ENCODE measurements at regions not wholly inside any gene's neighbourhood (a gene's known extent, or its start where the extent isn't known, plus 50 kb on each side); places are given as distances from the start of the nearest gene placed in this dataset.

- Histone ChIP-seq H3K4me2 (ENCODE audit: low read length) (no peak overlapping the region), H3K36me3 (ENCODE audit: insufficient read depth, low read length) (no peaks in the 10 kb centered on the region), H2AFZ (ENCODE audit: low read depth, low read length) (no peak overlapping the region), H3K27ac (ENCODE audit: low read length) (peak overlapping the region; percentile 39), H3F3A (ENCODE audit: insufficient read depth, low read length, poor library complexity, severe bottlenecking) (peaks cover 5% of the 10 kb centered on the region), H4K20me1 (ENCODE audit: insufficient read depth) (no peaks in the 10 kb centered on the region), H3K9ac (ENCODE audit: low read length) (no peak overlapping the region), H3K9me3 (ENCODE audit: low read length) (no peaks in the 10 kb centered on the region), H3K9me2 (ENCODE audit: insufficient read depth, low read length) (no peaks in the 10 kb centered on the region), H3K79me2 (replicated peaks; ENCODE audit: insufficient read depth, low read length) (no peaks in the 10 kb centered on the region), H3K27me3 (ENCODE audit: insufficient read depth, low read depth, low read length) (no peaks in the 10 kb centered on the region), H3K4me3 (ENCODE audit: low read length) (no peak overlapping the region)
- no peak for TF ChIP-seq MXI1 (conservative IDR thresholded peaks at IDR 0.05; ENCODE audit: poor library complexity, severe bottlenecking)
- no peak for TF ChIP-seq EZH2 (IDR thresholded peaks at IDR 0.05; ENCODE audit: borderline replicate concordance, insufficient read depth, low read length, poor library complexity, severe bottlenecking)
- TF ChIP-seq POLR2AphosphoS5 (IDR thresholded peaks at IDR 0.05) = no peak
- no peak for TF ChIP-seq EP300 (conservative IDR thresholded peaks at IDR 0.05; ENCODE audit: poor library complexity, severe bottlenecking)
- no peak for TF ChIP-seq TAF1 (IDR thresholded peaks at IDR 0.05; ENCODE audit: low read depth)
- TF ChIP-seq SMC3 (conservative IDR thresholded peaks at IDR 0.05; ENCODE audit: poor library complexity) = no peak
- TF ChIP-seq RAD21 (conservative IDR thresholded peaks at IDR 0.05) = no peak
- no peak for TF ChIP-seq REST (IDR thresholded peaks at IDR 0.05; ENCODE audit: borderline replicate concordance)
- TF ChIP-seq CTCF (IDR thresholded peaks at IDR 0.05; ENCODE audit: poor library complexity, severe bottlenecking) = no peak
Measured at GRCh38 chr12:127145241-127145928, 1121.6 kb upstream of the TMEM132C start.

GRCh38 chr12:127145929-127146789 is 1120.8 kb upstream of the TMEM132C start:
- Histone ChIP-seq H3F3A (ENCODE audit: insufficient read depth, low read length, poor library complexity, severe bottlenecking) (peaks cover 5% of the 10 kb centered on the region), H3K9me3 (ENCODE audit: low read length) (no peaks in the 10 kb centered on the region), H3K4me2 (ENCODE audit: low read length) (no peak overlapping the region), H2AFZ (ENCODE audit: low read depth, low read length) (no peak overlapping the region), H4K20me1 (ENCODE audit: insufficient read depth) (no peaks in the 10 kb centered on the region), H3K36me3 (ENCODE audit: insufficient read depth, low read length) (no peaks in the 10 kb centered on the region), H3K9me2 (ENCODE audit: insufficient read depth, low read length) (no peaks in the 10 kb centered on the region), H3K27me3 (ENCODE audit: insufficient read depth, low read depth, low read length) (no peaks in the 10 kb centered on the region), H3K27ac (ENCODE audit: low read length) (no peak overlapping the region), H3K9ac (ENCODE audit: low read length) (no peak overlapping the region), H3K4me3 (ENCODE audit: low read length) (no peak overlapping the region), H3K79me2 (replicated peaks; ENCODE audit: insufficient read depth, low read length) (no peaks in the 10 kb centered on the region)
- TF ChIP-seq MXI1 (conservative IDR thresholded peaks at IDR 0.05; ENCODE audit: poor library complexity, severe bottlenecking) (no peak), TAF1 (IDR thresholded peaks at IDR 0.05; ENCODE audit: low read depth) (no peak), REST (IDR thresholded peaks at IDR 0.05; ENCODE audit: borderline replicate concordance) (no peak), SMC3 (conservative IDR thresholded peaks at IDR 0.05; ENCODE audit: poor library complexity) (no peak), POLR2AphosphoS5 (IDR thresholded peaks at IDR 0.05) (no peak), EZH2 (IDR thresholded peaks at IDR 0.05; ENCODE audit: borderline replicate concordance, insufficient read depth, low read length, poor library complexity, severe bottlenecking) (no peak), CTCF (IDR thresholded peaks at IDR 0.05; ENCODE audit: poor library complexity, severe bottlenecking) (no peak), EP300 (conservative IDR thresholded peaks at IDR 0.05; ENCODE audit: poor library complexity, severe bottlenecking) (no peak), RAD21 (conservative IDR thresholded peaks at IDR 0.05) (no peak)
